ENCODE measurements at regions not wholly inside any gene's neighbourhood (a gene's known extent, or its start where the extent isn't known, plus 50 kb on each side); places are given as distances from the start of the nearest gene placed in this dataset.

DNA sequence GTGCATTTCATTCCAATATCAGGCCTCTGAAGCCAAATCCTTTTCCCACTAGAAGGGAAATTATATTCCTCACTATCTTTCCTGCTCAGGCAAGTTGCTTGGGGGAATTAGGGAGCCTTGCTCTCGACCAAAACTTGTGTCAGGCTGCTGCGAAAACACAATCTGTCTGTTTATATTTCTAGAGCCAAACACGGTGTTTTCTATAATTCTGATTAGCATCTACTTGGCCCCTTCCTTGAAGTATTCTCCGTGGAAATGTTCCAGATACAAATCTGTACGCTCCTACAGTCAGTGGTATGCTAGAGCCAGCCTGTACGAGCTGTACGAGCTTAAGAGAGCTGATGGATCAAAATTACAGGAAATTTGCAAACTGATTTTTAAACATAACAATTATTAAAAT lies 299.3 kb upstream of the SALL1 start:
- DNase-seq: no peak

DNA sequence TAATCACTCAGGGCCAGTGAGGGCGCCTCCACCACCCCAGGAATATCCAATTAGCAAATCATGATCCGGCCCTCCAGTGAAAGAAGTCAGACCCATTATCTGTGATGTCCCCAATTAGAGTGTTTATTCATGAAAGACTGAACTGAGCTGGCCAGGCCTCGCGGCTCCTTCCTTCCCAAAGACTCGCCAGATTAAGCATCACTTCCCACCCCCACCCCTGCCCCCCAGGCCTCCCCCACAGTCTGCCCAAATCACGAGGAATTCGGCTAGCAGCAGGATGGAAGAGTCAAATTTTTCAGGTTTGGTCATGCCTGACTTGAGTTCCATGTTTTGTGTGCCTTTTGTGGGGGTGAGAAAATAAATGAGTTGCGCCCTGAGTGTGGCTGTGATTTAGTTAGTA lies 298.4 kb upstream of the SALL1 start:
- no peak for DNase-seq

DNA sequence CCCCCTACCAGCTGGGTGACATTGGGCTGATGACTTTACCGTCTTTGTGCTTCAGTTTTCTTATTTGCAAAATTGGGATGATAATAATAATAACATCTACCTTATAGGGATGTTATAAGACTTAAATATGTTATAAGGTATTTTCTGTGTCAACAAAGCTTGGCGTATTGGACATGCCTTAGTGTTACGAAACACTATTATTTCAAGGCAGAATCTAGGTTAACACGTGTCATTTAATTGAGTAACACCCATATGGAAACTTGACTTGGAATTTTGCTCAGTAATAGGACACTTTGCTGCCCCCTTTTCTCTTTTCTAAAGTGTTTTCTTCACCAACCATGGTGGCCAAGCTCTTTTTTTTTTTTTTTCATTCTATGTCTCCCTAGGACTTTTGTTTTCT lies 294.2 kb upstream of the SALL1 start:
- no peak for DNase-seq

DNA sequence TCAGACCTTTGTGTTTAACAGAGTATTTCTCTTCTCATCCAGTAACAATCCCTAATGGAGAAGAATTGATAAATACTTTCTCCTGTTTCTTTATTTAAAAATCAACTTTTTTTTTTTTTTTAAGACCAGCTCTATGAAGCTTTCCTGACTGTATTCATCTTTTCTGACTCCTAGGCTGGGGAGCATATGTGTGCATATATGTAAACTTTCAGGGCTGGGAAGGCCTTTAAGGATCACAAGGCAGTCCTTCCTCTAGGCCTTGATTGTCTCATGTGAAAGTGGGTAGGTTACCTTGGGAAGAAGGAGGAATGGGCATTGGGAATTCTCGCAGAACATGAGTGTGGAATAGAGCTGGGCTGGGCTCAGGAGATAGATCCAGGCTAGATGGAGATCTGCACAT lies 292.9 kb upstream of the SALL1 start:
- no peak for DNase-seq

DNA sequence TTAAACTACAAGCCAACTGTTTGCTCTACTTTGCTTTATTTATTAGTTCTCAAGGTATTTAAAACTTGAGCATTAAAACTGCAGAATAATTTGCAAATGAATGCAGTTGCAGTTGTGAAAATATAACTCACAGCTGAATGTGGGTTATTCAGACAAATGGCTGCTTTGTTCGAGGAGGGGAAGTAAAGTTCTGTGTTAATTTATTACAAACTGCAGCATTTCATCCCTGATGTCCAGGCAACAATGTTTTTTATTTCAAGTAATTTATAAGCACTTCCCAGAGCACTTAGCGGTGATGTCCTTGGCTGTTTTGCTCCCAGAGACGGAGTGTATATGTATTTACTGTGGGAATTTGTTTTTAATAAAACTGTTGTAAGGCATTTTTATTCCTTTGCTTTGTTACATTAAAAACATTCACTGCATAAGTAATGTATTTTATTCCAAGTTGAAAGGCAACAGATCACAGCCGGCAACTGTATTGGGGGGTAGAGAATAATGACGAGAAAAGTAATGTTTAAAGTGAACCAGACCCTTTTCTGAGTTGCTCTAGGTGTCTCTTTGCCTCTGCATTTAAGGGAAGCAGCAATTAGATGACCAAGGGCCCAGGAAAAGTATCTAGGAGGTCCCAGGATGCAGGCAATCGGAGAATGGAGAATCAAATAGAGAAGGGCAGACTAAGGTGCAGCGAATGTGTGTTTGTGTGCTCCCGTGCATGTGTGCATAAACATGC lies 291.2 kb upstream of the SALL1 start:
- DNase-seq: no peak

DNA sequence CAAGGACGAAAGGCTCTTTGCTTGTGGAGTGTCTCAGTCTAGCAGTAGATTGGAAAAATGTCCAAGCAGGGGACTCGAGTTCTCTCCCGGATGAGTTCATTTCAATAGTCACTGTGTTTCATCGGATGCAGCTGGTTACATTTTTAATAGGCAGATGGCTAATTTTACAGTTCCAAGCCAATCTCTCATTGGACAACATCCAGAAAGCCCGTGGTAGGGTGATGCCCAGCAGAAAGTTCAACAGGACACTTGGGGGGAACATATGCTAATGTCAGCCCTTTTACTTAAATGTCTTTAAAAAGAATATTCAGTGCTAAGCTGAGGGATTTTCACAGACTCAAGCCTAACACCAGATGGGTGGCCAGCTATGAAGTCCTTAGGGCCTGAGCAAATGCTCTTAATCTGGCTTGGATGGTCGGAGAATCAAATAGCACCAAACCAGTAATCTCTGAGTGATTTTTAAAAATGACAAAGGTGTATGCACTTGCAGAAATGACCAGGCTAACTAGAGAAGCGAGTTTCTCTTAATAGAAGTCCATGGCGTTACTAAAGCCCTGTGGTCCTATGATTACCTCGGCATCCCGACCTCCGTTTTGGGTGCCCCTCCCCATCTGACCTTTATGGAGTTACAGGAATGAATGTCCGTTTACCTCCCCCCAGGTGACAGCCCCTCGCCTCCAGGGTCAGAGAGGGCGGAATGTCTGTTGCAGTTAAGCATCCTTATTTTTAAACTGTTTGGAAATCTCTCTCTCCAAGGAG lies 289.2 kb upstream of the SALL1 start:
- no peak for DNase-seq

DNA sequence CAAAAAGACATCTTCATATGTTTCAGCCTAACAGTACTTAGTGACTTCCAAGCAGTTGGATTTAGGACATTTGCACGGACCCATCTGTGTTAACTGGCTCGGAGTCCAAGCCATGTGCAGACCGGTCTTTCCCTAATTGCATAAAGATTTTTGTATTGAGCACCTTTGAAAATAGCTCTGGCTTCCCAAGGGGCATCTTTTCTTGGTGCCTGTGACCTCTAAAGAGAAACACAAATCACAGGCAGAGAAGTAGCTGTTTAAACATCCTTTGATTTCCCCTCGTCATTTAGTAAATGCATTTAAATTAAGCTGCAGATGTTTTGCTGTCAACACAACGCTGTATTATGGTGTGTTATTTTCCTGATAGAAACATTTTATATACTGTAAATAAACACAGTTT lies 288.2 kb upstream of the SALL1 start:
- DNase-seq: no peak

DNA sequence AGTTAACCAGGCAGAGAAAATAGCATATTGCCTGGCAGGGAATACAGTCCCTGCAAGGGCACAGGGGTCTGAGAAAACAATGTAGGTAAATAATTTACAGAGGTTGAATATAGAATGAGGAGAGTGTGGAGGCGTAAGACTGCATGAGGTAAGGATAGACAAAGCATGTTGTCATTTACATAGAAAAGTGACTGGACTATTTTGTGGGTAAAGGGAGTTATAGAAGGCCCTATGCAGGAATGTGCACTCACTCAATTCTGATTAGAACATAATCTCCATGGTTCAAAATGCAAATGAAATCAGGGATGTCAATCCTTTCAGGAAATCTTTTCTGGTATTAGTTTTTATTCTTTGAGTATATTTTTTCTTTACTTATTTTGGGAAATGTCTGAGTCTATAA lies 285.7 kb upstream of the SALL1 start:
- DNase-seq: no peak

DNA sequence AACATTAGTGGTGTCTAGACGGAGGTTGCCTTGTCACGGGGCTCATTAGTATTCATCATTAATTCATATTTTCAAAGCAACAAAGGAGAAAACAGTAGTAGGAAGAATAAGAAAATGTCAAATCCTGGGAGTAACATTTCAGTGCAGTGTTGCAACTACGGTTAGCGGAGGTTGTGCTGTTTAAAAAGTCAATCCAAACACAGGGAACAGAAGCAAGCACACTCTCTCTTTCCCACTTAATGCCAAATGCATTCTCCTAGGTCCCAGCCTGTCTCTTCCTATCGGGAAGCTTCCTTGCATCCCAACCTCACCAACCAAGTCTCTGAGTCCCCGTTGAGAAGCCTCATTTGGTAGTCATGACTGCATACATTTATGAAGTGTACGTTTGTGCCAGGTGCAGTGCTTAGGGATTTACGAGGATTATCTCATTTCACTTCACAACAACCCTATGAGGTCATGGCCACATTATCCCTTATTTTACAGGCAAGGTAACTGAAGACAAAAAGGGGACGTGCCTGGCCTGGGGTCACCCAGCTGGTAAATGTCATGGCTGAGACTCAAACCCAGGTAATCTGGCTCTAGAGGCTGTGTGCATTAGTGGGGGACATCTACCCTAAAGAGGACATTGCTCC lies 283.6 kb upstream of the SALL1 start:
- DNase-seq: no peak

DNA sequence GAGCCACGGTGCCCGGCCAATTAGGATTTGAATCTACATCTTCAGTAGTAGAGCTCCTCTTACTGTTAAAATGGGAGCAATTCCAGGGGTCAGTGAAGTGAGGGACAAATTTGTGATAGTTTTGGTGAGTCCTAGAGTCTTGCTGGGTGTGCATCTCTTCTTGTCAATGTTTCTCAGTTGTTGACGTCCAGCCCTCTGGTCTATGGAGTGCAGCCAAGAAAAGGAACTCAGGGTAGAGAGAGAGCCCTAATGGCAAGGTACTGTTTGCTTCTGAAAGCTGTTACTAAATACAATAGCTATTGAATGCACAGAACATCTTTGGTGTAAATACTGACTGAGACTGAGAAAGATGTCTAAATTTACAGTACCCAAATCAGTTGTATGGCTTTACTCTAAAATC lies 282.5 kb upstream of the SALL1 start:
- no peak for DNase-seq

DNA sequence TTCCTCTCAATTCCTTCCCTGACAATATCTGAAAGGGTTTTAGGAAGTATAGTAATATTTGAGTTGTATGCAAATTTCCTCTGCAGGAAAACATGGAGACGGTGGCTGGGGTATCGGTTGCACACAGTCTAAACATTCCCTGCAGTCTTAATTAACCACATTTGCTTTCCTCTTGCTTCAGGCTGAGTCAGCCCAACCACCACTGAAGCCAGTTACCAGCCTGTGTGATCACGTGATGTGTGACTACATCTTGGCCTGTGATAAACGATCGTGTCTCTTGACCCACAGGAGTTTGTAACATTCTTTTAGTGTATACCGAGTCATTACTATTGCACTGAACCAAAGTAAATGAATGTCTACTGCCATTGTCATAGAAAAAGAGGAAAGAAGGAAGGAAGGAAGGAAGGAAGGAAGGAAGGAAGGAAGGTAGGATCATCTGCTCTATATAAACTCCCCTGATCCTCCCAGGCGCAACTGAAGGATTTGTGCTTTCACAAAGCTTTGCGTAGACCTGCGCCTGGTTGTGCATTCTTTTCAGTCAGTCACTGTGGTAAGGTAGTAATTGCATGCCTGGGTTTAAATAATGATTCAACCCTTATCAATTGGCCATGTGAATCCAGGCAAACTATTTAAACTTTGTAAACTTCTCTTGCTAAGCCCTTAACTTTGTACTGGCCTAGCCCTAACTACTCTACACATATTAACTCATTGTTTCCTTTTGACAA lies 280.6 kb upstream of the SALL1 start:
- DNase-seq: no peak

DNA sequence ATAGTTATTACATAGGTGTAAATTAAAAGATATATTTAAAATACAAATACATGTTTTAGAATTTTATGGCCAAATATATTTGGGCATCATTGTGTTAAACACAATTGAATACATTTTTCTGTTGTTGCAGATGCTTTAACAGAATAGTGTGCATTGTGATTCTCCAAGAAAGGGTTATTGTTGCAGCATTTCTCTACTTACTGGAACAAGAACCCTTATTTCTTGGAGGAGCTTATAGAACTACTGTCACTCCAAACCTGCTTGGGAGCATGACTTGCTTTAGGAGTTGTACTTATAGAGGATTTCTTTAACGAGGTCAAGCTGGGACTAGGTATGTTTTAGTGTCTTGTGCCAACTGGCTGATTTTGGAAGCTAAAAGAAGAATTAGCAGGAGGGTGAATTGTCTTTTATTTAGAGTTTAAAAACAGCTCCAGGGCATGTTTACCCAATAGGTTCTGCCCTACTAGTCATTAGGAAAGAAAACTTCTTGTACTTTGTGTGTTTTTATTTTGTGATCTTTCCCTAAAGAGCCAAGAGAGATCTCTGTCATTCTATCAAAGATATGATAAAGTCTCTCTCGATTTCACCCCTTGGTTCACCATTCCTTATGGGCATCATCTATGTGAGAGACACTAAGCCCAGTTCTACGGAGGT lies 279.8 kb upstream of the SALL1 start:
- no peak for DNase-seq

DNA sequence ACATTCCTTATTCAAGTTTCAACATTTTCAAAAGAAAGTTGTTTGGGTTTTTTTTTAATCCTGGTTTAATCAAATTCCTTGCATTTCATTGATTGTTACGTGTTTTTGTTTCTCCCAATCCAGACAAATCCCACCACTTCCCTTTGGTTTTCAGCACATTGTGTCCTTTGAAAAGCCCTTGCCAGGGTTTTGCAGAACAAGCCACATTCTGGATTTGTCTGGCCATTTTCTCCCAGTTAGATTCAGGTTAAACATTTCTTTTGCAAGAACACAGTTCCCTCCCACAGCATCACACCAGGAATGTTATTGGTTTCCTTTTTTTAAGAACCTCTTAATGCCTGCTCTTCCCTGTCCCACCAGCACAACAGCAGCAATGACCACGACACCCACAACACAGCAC lies 278.0 kb upstream of the SALL1 start:
- DNase-seq: no peak

DNA sequence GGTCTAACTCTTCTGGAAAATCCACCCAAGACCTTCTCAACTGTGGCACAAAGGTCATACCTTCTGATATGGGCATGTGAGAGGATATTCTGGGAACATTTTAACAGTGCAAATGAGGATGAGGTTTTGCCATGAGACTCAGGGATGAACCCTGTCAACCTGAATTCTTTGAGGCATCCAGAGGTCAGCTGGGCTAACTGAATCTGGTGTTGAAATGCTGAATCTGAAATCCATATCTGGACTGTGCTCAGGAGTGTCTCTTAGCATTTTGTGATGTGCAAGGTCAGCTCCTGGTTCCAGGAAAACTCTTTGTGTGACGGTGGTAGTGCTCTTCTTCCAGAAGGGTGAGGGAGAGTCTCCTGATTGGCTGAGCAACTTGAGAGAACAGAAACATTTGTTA lies 276.0 kb upstream of the SALL1 start:
- no peak for DNase-seq

DNA sequence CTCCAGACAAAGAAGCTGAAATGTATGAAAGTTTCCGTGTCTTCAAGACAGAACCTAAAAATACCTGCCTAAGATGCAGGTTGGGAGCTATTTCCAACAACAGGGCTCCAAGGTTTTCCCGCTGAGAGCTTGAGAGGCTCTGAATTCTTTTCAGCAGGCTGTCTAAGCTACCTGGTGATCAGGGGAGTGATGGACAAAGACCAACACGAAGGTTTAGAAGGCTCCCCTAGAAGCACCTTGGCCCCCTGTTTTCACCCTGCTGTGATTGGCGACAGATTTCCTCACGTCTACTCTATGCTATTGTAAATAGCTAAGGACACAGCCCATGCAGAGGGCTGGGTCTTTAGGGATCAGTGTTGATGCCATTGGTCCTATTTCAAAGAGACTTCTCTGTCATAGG lies 275.2 kb upstream of the SALL1 start:
- DNase-seq: no peak

DNA sequence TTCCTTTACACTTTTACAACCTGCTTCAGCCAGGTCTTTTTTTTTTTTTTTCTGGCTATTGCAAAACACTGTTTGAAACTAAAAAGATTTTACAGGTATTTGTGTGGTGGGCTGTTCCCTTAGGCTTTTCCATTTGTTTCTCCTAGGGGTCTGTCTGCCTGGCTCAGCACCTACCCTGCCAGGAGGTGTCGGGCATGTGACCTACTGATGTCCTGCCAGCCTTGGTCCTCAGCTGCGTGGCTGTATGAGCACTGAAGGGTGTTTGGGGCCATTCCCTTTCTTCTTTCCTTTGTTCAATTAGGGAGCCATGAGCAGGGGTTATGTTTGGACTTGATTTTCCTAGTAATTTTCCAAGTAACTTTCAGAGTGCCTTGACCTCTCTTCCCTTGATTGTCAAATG lies 269.2 kb upstream of the SALL1 start:
- no peak for DNase-seq

DNA sequence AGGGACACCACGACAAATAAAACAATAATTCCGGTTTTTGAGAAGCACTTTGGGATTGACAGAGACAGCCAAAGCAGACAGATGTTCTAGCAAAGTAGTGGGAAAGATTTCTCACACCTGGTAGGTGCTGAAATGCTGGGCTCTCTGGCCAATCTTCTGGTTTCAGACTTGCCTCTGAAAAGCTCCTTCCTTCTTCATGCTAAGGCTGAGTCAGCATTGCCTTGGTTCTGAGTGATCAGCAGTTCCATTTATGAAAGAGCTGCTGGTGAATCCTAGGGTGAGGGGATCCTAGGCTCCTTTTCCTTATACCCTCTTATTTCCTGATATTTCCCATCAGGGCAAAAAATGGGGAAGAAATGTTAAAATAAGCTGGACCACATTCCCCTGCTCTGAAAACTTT lies 268.7 kb upstream of the SALL1 start:
- no peak for DNase-seq

DNA sequence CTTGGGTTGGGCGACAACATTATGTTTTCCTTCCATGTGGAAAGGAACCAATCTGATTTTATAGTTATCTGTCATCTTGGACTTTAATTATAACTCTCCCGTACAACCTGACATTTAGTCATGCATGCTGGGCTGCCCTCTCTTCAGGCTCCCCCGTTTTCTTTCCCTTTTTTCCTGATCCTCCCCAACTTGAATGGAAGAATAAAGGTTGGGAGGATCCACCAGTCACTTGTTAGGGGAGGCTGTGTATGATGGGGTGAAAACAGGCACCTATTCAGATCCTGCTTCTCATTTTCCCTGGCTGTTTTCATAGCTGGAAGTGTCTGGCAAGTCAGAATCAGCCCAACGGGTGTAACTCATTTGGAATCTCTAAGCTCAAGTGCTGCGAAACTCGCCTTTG lies 267.2 kb upstream of the SALL1 start:
- DNase-seq: no peak

DNA sequence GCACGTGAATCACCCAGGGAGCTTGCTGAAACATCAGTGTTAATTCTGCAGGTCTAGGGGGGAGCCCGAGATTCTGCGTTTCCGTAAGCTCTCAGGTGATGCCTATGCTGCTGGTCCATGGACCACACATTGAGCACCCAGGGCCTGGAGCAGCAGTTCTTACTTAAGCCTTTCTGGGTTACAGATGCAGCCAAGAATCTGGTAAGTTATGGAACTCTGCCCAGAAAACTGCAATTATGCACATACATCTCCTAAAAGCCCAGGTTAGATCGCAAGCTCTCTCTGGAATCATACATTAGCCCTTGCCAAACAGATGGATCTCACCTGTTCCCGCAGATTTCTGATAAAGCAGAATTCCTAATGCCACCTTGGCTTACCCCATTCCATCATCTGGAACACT lies 265.9 kb upstream of the SALL1 start:
- DNase-seq: no peak

DNA sequence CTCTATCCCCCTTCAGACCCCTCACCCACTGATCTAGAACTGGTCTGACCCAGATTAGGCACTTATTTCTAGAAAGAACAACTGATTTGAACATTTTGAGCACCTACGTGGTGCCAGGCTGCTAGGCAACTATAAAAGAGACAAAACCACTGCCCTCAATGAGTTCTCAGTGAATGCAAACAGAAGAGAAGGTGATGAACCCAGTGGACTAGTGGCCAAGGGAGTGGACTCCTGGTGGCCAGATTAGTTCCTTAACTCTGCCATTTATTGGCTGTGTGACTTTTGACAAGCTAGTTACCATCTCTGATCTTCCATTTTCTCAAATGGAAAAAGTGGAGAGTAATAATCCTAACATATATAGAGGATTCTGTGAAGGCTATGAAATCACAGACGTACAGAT lies 259.1 kb upstream of the SALL1 start:
- no peak for DNase-seq

DNA sequence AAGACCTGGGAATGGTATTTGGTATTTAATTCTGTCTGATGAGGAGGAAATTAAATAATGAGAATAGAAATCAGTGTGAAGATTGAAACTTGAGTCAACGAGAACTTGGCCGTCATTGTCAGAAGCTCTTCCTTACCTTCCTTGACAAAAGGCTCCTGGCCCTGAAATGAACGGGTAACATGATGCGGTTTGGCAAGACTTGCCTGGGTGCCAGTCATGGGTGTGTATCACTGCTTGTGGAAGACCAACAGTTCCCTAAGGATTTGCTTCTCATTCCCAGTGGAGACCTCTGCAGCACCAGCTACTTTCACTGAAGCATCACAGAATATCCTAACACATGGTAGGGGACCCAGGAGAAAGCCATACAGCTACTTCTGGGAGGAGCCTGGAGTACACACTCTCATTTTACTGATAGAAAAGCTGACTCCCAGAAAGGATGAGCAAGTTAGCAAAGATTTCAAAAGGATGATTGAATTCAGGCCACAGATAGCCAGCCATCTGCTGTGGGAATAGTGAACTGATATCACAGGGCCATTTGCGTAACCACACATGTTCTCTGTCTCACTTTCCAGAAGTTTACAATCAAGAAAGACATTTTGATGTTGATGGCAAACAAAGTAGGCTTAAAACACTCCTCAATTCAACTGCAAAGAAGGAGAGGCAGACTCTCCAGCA lies 258.1 kb upstream of the SALL1 start:
- no peak for DNase-seq

DNA sequence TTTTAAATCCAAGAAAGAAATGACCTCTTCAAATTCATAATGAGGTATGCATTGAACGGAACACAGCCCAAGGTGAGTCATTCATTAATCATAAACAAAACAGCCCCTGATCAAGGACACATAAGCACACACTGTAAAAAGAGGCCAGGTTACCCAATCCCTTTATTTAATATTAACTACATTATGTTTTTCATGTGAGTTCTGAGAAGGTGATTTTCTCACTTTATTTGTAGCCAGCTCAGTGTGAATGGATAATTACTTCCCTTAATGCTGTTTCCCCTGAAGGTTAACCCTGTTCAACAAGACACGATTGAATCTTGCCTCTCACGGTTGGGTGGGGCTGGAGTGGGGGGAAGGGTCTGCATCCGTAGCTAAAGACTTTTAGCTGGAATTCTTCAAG lies 257.3 kb upstream of the SALL1 start:
- no peak for DNase-seq

DNA sequence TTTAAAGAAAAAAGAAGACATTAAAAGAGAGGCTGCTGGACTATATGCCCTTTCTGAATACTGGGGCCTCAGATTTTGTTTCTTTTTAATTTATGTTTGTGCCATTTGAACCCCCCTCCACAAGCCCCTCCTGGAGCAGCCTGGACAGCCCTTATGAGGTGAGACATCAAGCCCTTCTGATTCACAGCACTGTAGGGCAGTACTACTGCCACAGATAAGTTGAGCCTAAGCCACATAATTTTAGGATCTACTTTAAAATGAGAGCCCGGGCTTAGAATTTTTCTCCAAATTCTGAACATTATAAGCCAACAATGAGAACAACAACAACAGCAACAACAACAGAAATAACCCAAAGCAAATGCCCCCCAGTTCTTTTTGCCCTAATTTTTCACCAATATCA lies 256.9 kb upstream of the SALL1 start:
- DNase-seq: no peak
